PC-3 (cell line): ENCODE measurements at regions not wholly inside any gene's neighbourhood (a gene's known extent, or its start where the extent isn't known, plus 50 kb on each side); places are given as distances from the start of the nearest gene placed in this dataset.

Source experiments
- ATAC-seq: fragments of 200-7000 bp; cut with Tn5 transposase; 2 replicates; pipeline ENCODE4 v1.9.1; 2020; ENCODE audit warnings: mild to moderate bottlenecking, moderate library complexity
- BruUV-seq: library from RNA; stranded (reverse); fragments of 400-500 nt; replicated peaks from 2 replicates; lab custom pipeline; 2021; lab: Mats Ljungman, UMichigan
- CTCF ChIA-PET: fragments of 300-600 bp; sonication (Branson Sonifier 250); formaldehyde crosslinking; loops from one replicate; lab custom pipeline; 2022; ENCODE audit warnings: antibody characterized with exemption; lab: Charles Lee
- POLR2A ChIA-PET: fragments of 300-600 bp; sonication (Branson Sonifier 250); formaldehyde crosslinking; loops from one replicate; lab custom pipeline; 2022; ENCODE audit warnings: antibody characterized with exemption; ENCODE audit not compliant: unreplicated experiment; lab: Charles Lee
- DNase-seq: peaks from one replicate; pipeline ENCODE4 v3.0.0-alpha.2; 2015
- H2AFZ ChIP-seq: fragments of 300-600 bp; sonication (generic); 2 replicates; pipeline ENCODE4 v1.6.0; 2016; ENCODE audit warnings: antibody characterized with exemption, low read length
- H3F3A ChIP-seq: fragments of 300-600 bp; sonication (generic); one replicate; pipeline ENCODE4 v1.6.0; 2017; ENCODE audit warnings: antibody characterized with exemption, low read length, control low read depth, mild to moderate bottlenecking; ENCODE audit not compliant: unreplicated experiment
- H3K27ac ChIP-seq: fragments of 300-600 bp; sonication (generic); 2 replicates; pipeline ENCODE4 v1.5.1; 2016; ENCODE audit warnings: mild to moderate bottlenecking, low read length
- H3K27me3 ChIP-seq: fragments of 300-600 bp; sonication (generic); 2 replicates; pipeline ENCODE4 v1.6.1; 2016; ENCODE audit warnings: low read length, mixed read lengths
- H3K36me3 ChIP-seq: fragments of 300-600 bp; sonication (generic); 2 replicates; pipeline ENCODE4 v1.6.1; 2016; ENCODE audit warnings: low read depth, mixed run types, low read length, mixed read lengths
- H3K4me1 ChIP-seq: fragments of 300-600 bp; sonication (generic); 2 replicates; pipeline ENCODE4 v1.5.1; 2016; ENCODE audit warnings: low read length; ENCODE audit not compliant: insufficient read depth
- H3K4me2 ChIP-seq: fragments of 300-600 bp; sonication (generic); 2 replicates; pipeline ENCODE4 v1.6.0; 2016; ENCODE audit warnings: low read length
- H3K4me3 ChIP-seq: fragments of 300-600 bp; sonication (generic); 2 replicates; pipeline ENCODE4 v1.5.1; 2016; ENCODE audit warnings: mild to moderate bottlenecking, low read length, mixed read lengths
- H3K79me2 ChIP-seq: fragments of 300-600 bp; sonication (generic); 2 replicates; pipeline ENCODE4 v1.6.1; 2017; ENCODE audit warnings: low read length, mixed read lengths
- H3K9ac ChIP-seq: fragments of 300-600 bp; sonication (generic); 2 replicates; pipeline ENCODE4 v1.6.0; 2016; ENCODE audit warnings: mild to moderate bottlenecking, low read length
- H3K9me2 ChIP-seq: fragments of 300-600 bp; sonication (generic); replicated peaks from 2 replicates; pipeline ENCODE4 v1.6.1; 2016; ENCODE audit warnings: mixed run types, low read length, mixed read lengths
- H3K9me3 ChIP-seq: fragments of 300-600 bp; sonication (generic); 2 replicates; pipeline ENCODE4 v1.6.1; 2016; ENCODE audit warnings: low read length, mixed read lengths
- H4K20me1 ChIP-seq: fragments of 300-600 bp; sonication (generic); 2 replicates; pipeline ENCODE4 v1.6.1; 2016; ENCODE audit warnings: low read length, mixed read lengths
- EZH2 ChIP-seq: fragments of 300-600 bp; sonication (generic); IDR thresholded peaks from one replicate; pipeline ENCODE4 v1.6.1; 2017; ENCODE audit warnings: antibody characterized with exemption, mild to moderate bottlenecking, low read length; ENCODE audit not compliant: unreplicated experiment
- EZH2phosphoT487 ChIP-seq: fragments of 300-600 bp; sonication (generic); IDR thresholded peaks from 2 replicates; pipeline ENCODE4 v1.6.1; 2018; ENCODE audit warnings: mild to moderate bottlenecking, antibody characterized with exemption, low read length, borderline replicate concordance
- intact Hi-C: fragments of 100-400 bp; cut with micrococcal nuclease; formaldehyde crosslinking; loops from 2 replicates; pipeline ENCODE4 v1.9.0; 2023
- TF ChIP-seq, protein P1 (sequence below): fragments of 300-600 bp; sonication (generic); conservative IDR thresholded peaks from 2 replicates; pipeline ENCODE4 v1.5.1; 2017; ENCODE audit warnings: antibody characterized with exemption, low read depth, mild to moderate bottlenecking, low read length

GRCh38 chr6:14498748-14499147 lies 381.2 kb downstream of the CD83 start:
- Histone ChIP-seq H3K4me1 (peaks cover 11% of the 10 kb centered on the region), H3K27me3 (no peaks in the 10 kb centered on the region), H3F3A (no peaks in the 10 kb centered on the region), H3K36me3 (no peaks in the 10 kb centered on the region), H3K4me2 (no peak overlapping the region), H2AFZ (no peak overlapping the region), H3K9me2 (no peaks in the 10 kb centered on the region), H3K4me3 (no peak overlapping the region), H3K79me2 (no peaks in the 10 kb centered on the region), H4K20me1 (no peaks in the 10 kb centered on the region), H3K27ac (no peak overlapping the region), H3K9ac (no peak overlapping the region), H3K9me3 (no peaks in the 10 kb centered on the region)
- TF ChIP-seq, protein P1, sequence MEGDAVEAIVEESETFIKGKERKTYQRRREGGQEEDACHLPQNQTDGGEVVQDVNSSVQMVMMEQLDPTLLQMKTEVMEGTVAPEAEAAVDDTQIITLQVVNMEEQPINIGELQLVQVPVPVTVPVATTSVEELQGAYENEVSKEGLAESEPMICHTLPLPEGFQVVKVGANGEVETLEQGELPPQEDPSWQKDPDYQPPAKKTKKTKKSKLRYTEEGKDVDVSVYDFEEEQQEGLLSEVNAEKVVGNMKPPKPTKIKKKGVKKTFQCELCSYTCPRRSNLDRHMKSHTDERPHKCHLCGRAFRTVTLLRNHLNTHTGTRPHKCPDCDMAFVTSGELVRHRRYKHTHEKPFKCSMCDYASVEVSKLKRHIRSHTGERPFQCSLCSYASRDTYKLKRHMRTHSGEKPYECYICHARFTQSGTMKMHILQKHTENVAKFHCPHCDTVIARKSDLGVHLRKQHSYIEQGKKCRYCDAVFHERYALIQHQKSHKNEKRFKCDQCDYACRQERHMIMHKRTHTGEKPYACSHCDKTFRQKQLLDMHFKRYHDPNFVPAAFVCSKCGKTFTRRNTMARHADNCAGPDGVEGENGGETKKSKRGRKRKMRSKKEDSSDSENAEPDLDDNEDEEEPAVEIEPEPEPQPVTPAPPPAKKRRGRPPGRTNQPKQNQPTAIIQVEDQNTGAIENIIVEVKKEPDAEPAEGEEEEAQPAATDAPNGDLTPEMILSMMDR, result no peak
- TF ChIP-seq EZH2phosphoT487 (no peak), EZH2 (no peak)
- no peak for DNase-seq
- intact Hi-C loops, result no loop called here
- no TSS peak for BruUV-seq
- ChIA-PET CTCF (no interaction called here), POLR2A (no interaction called here)
- ATAC-seq, result no peak

GRCh38 chr6:14499309-14499708 lies 381.7 kb downstream of the CD83 start:
- ChIA-PET POLR2A (no interaction called here), CTCF (no interaction called here)
- Histone ChIP-seq H3K9me3 (no peaks in the 10 kb centered on the region), H2AFZ (peak overlapping the region; percentile 50), H3F3A (no peaks in the 10 kb centered on the region), H3K79me2 (no peaks in the 10 kb centered on the region), H3K9me2 (no peaks in the 10 kb centered on the region), H3K36me3 (no peaks in the 10 kb centered on the region), H3K9ac (no peak overlapping the region), H3K4me3 (no peak overlapping the region), H3K4me2 (peak overlapping the region; percentile 60), H3K4me1 (peaks cover 11% of the 10 kb centered on the region), H3K27ac (no peak overlapping the region), H4K20me1 (no peaks in the 10 kb centered on the region), H3K27me3 (no peaks in the 10 kb centered on the region)
- intact Hi-C loops, result no loop called here
- TF ChIP-seq EZH2, result no peak
- no peak for TF ChIP-seq EZH2phosphoT487
- TF ChIP-seq, protein P1, result no peak
- DNase-seq (no peak), ATAC-seq (no peak)
- no TSS peak for BruUV-seq

DNA sequence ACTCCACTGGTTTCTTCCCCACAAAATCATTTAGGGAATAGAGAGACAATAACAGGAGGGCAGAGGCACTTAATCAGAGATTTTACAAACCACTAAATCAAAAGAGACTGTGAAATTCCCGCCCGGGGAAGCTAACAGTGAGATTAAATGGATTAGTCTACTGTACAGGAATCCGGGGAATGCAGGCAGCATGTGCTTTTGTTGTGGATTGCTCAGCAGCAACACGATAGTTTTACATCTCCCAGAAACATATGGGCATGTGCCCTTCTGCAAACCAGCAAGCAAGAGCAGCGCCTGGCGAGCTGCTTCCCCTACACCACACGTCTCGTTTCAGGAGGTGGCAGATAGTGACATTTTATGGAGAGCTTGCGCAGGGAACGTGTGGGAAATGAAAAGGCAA lies 382.3 kb downstream of the CD83 start:
- H3K4me2 ChIP-seq, result peak overlapping the region; percentile 60
- no peak overlapping the region for H3K4me3 ChIP-seq
- H3K27me3 ChIP-seq, result no peaks in the 10 kb centered on the region
- H3F3A ChIP-seq, result no peaks in the 10 kb centered on the region
- ATAC-seq (peak; percentile 92), DNase-seq (peak; percentile 79)
- no TSS peak for BruUV-seq
- H4K20me1 ChIP-seq, result no peaks in the 10 kb centered on the region
- H3K36me3 ChIP-seq, result no peaks in the 10 kb centered on the region
- H3K9me3 ChIP-seq, result no peaks in the 10 kb centered on the region
- no peak for TF ChIP-seq EZH2
- TF ChIP-seq, protein P1, result no peak
- TF ChIP-seq EZH2phosphoT487, result no peak
- H2AFZ ChIP-seq, result peak overlapping the region; percentile 50
- no peak overlapping the region for H3K9ac ChIP-seq
- intact Hi-C loops, result no loop called here
- H3K79me2 ChIP-seq, result no peaks in the 10 kb centered on the region
- H3K4me1 ChIP-seq, result peaks cover 11% of the 10 kb centered on the region
- POLR2A ChIA-PET, result no interaction called here
- no peak overlapping the region for H3K27ac ChIP-seq
- CTCF ChIA-PET, result no interaction called here
- H3K9me2 ChIP-seq, result no peaks in the 10 kb centered on the region
